ENCODE measurements at regions not wholly inside any gene's neighbourhood (a gene's known extent, or its start where the extent isn't known, plus 50 kb on each side); places are given as distances from the start of the nearest gene placed in this dataset.

- TF ChIP-seq CTCF (conservative IDR thresholded peaks at IDR 0.05 in 1 of 2, IDR thresholded peaks at IDR 0.05 in 1 of 2; ENCODE audit: extremely low read depth in 1 of 2, insufficient read depth in 1 of 2, low read depth in 1 of 2, low read length in 2 of 2) (no peak), EZH2 (IDR thresholded peaks at IDR 0.05; ENCODE audit: borderline replicate concordance, low read length) (no peak)
Measured at GRCh38 chr2:217463402-217464075, 539.3 kb downstream of the TNS1 start.
